Ascending aorta (tissue), 2 donors: ENCODE measurements at regions not wholly inside any gene's neighbourhood (a gene's known extent, or its start where the extent isn't known, plus 50 kb on each side); places are given as distances from the start of the nearest gene placed in this dataset.

Source experiments
- DNase-seq, 2 donors: peaks; one replicate each; pipeline ENCODE4 v3.0.0-alpha.2; 2019; ENCODE audit warnings: low spot score in 2 of 2
- H3K27ac ChIP-seq, 2 donors: fragments of 200-600 bp; sonication (generic); one replicate each; pipeline ENCODE4 v1.5.1; 2016 to 2017; ENCODE audit warnings: mild to moderate bottlenecking in 1 of 2
- H3K27me3 ChIP-seq: fragments of 200-600 bp; sonication (generic); one replicate; pipeline ENCODE4 v1.5.1; 2017
- H3K36me3 ChIP-seq, 2 donors: fragments of 200-600 bp; sonication (generic); one replicate each; pipeline ENCODE4 v1.5.1; 2016
- H3K4me1 ChIP-seq, 2 donors: fragments of 200-600 bp; sonication (generic); one replicate each; pipeline ENCODE4 v1.5.1; 2016 to 2017; ENCODE audit warnings: mild to moderate bottlenecking in 1 of 2
- H3K4me3 ChIP-seq, 2 donors: fragments of 200-600 bp; sonication (generic); one replicate each; pipeline ENCODE4 v1.5.1; 2016 to 2017; ENCODE audit warnings: mild to moderate bottlenecking in 1 of 2
- H3K9me3 ChIP-seq, 2 donors: fragments of 200-600 bp; sonication (generic); one replicate each; pipeline ENCODE4 v1.5.1; 2016
- intact Hi-C: fragments of 100-400 bp; cut with DNase I; formaldehyde crosslinking; loops from one replicate; pipeline ENCODE4 v1.15.1; 2023
- TF ChIP-seq, protein P1 (sequence below), 3 experiments: fragments of 200-600 bp in 2 of 3; fragments of 450-650 bp in 1 of 3; sonication (generic) in 2 of 3; IDR thresholded peaks; one replicate each; pipeline ENCODE4 v1.5.1; 2016 to 2019; ENCODE audit warnings: antibody characterized with exemption in 3 of 3, mild to moderate bottlenecking in 1 of 3, moderate library complexity in 1 of 3

DNA sequence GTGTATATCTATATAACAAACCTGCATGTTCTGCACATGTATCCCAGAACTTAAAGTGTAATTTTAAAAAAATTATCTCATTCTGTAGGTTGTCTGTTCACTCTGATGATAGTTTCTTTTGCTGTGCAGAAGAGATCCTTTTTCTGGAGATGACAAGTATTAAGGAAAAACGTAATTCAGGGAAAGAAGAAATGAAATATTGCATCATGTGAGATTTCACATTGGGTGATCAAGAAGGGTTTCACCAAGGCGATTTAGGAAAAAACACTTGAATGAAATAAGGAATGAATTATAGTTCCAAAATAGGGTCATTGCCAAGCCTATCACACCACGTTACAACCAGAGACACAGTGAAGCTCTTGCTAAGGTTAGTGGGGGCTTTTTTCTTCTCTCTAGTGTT is 227.9 kb downstream of the HNRNPD start:
- Histone ChIP-seq H3K4me3 (no peak overlapping the region), H3K27ac (no peak overlapping the region), H3K36me3 (no peaks in the 10 kb centered on the region), H3K27me3 (no peaks in the 10 kb centered on the region), H3K9me3 (no peaks in the 10 kb centered on the region), H3K4me1 (no peaks in the 10 kb centered on the region)
- no peak for DNase-seq
- TF ChIP-seq, protein P1, sequence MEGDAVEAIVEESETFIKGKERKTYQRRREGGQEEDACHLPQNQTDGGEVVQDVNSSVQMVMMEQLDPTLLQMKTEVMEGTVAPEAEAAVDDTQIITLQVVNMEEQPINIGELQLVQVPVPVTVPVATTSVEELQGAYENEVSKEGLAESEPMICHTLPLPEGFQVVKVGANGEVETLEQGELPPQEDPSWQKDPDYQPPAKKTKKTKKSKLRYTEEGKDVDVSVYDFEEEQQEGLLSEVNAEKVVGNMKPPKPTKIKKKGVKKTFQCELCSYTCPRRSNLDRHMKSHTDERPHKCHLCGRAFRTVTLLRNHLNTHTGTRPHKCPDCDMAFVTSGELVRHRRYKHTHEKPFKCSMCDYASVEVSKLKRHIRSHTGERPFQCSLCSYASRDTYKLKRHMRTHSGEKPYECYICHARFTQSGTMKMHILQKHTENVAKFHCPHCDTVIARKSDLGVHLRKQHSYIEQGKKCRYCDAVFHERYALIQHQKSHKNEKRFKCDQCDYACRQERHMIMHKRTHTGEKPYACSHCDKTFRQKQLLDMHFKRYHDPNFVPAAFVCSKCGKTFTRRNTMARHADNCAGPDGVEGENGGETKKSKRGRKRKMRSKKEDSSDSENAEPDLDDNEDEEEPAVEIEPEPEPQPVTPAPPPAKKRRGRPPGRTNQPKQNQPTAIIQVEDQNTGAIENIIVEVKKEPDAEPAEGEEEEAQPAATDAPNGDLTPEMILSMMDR (IDR thresholded peaks at IDR 0.05) = no peak
- intact Hi-C loops = no loop called here

DNA sequence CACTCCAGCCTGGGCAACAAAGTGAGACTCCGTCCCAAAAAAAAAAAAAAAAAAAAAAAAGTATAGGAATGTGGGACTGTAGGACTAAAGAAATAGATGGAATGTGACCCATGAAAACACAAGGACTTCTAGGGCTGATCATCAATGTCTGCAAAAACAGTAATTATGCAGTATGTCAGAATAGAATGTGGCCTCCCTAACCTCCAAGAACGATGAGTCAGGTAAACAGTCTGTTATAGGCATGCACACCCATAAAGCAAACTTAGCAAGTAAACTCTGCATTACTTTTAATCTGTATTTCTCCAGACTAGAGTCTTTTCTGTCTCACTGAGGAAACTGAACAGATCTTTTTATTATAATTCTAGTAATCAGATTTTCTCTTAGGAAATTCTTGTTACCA is 233.4 kb downstream of the HNRNPD start:
- intact Hi-C loops = no loop called here
- H3K4me1 ChIP-seq = no peaks in the 10 kb centered on the region
- no peaks in the 10 kb centered on the region for H3K9me3 ChIP-seq
- H3K27ac ChIP-seq = no peak overlapping the region
- no peak for DNase-seq
- TF ChIP-seq, protein P1 (IDR thresholded peaks at IDR 0.05) = no peak
- no peaks in the 10 kb centered on the region for H3K27me3 ChIP-seq
- H3K4me3 ChIP-seq = no peak overlapping the region
- H3K36me3 ChIP-seq = no peaks in the 10 kb centered on the region

DNA sequence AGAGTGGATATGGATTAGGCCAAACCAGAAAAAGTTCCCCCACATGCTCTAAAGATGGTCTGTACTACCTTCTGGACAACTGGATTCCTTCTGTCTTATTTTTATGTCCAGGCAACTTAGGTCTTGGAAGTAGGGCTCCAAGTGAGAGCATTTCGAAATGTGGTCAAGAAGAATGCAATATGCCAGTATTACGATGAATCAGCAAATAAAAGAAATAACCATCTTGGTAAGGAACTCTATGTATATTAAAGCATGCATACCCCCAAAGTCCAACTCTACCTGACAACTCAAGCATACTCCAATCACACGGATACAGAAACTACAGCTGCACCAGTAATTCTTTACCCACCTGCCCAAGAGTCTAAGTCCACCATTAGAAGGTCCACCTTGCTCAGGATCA is 234.5 kb downstream of the HNRNPD start:
- Histone ChIP-seq H3K4me3 (no peak overlapping the region), H3K36me3 (no peaks in the 10 kb centered on the region), H3K9me3 (no peaks in the 10 kb centered on the region), H3K4me1 (no peaks in the 10 kb centered on the region), H3K27me3 (no peaks in the 10 kb centered on the region), H3K27ac (no peak overlapping the region)
- TF ChIP-seq, protein P1 (IDR thresholded peaks at IDR 0.05) = no peak
- intact Hi-C loops = no loop called here
- DNase-seq = no peak

DNA sequence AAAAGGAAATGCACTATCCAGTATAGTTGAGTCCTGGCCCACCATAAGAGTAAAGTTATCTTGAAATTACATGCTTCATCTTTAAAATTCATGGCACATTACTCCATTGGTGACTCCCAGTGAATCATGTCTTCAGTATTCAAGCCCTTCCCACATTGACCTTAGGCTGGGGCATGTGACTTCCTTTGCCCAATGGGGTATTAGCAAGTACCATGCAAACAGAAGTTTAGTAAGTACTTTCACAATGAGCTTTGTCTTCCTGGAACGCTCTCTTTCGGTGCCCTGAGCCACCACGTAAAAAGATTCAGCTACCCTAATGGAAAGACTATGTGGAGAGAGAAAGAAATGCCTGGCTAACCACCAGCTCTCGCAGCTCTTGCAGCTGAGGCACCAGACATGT is 235.4 kb downstream of the HNRNPD start:
- H3K9me3 ChIP-seq = no peaks in the 10 kb centered on the region
- no peak overlapping the region for H3K4me3 ChIP-seq
- H3K4me1 ChIP-seq = no peaks in the 10 kb centered on the region
- H3K27ac ChIP-seq = no peak overlapping the region
- TF ChIP-seq, protein P1 (IDR thresholded peaks at IDR 0.05) = no peak
- intact Hi-C loops = no loop called here
- H3K36me3 ChIP-seq = no peaks in the 10 kb centered on the region
- no peak for DNase-seq
- H3K27me3 ChIP-seq = no peaks in the 10 kb centered on the region

DNA sequence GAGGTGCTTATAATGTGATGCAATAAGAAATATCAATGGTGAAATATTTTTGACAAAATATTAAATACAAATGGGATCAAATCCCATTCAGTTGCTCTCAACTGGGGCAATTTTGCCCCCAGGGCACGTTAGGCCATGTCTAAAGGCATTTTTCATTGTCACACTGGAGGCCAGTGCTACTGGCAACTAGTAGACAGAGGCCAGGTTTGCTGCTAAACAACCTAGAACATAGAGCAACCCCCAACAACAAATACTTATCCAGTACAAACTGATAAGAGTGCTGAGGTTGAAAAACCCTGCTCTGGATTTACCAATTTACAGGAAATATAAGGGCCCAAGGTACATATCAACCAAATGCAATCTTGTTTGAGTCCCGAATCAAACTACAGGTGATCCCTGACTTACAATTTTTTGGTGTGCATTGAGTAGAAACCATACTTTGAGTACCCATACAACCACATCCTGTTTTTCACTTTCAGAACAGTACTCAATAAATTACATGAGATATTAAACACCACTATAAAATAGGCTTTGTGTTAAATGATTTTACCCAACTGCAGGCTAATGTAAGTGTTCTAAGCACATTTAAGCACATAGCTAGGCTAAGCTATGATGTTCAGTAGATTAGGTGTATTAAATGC is 237.5 kb downstream of the HNRNPD start:
- intact Hi-C loops = no loop called here
- H3K4me3 ChIP-seq = no peak overlapping the region
- no peak for DNase-seq

More for the DNA sequence above, 237.5 kb downstream of the HNRNPD start:
- Histone ChIP-seq H3K9me3 (no peaks in the 10 kb centered on the region), H3K36me3 (no peaks in the 10 kb centered on the region), H3K4me1 (no peaks in the 10 kb centered on the region), H3K27me3 (no peaks in the 10 kb centered on the region), H3K27ac (no peak overlapping the region)
- TF ChIP-seq, protein P1 (IDR thresholded peaks at IDR 0.05) = no peak
